ENCODE measurements at regions not wholly inside any gene's neighbourhood (a gene's known extent, or its start where the extent isn't known, plus 50 kb on each side); places are given as distances from the start of the nearest gene placed in this dataset.

GRCh38 chr20:23147964-23148730 is 62.0 kb upstream of the CD93 start:
- DNase-seq (ENCODE audit: low read depth): peak; percentile 71
- no peak overlapping the region for H3K4me3 ChIP-seq (replicated peaks; ENCODE audit: low read depth, low read length)
- TF ChIP-seq CTCF (IDR thresholded peaks at IDR 0.05; ENCODE audit: low read length, missing control alignments): no peak

GRCh38 chr20:23147647-23147963 is 61.5 kb upstream of the CD93 start:
- no peak for DNase-seq (ENCODE audit: low read depth)
- no peak for TF ChIP-seq CTCF (IDR thresholded peaks at IDR 0.05; ENCODE audit: low read length, missing control alignments)
- no peak overlapping the region for H3K4me3 ChIP-seq (replicated peaks; ENCODE audit: low read depth, low read length)

- H3K4me3 ChIP-seq (replicated peaks; ENCODE audit: low read depth, low read length): no peak overlapping the region
- no peak for TF ChIP-seq CTCF (IDR thresholded peaks at IDR 0.05; ENCODE audit: low read length, missing control alignments)
- no peak for DNase-seq (ENCODE audit: low read depth)
These were observed 60.9 kb upstream of the CD93 start for GRCh38 chr20:23146857-23147637.

GRCh38 chr20:23146181-23146580 is 60.1 kb upstream of the CD93 start:
- H3K4me3 ChIP-seq (replicated peaks; ENCODE audit: low read depth, low read length): no peak overlapping the region
- DNase-seq (ENCODE audit: low read depth): no peak
- no peak for TF ChIP-seq CTCF (IDR thresholded peaks at IDR 0.05; ENCODE audit: low read length, missing control alignments)

- TF ChIP-seq CTCF (IDR thresholded peaks at IDR 0.05; ENCODE audit: low read length, missing control alignments): no peak
- peak; percentile 80 for DNase-seq (ENCODE audit: low read depth)
- no peak overlapping the region for H3K4me3 ChIP-seq (replicated peaks; ENCODE audit: low read depth, low read length)
These were observed 59.2 kb upstream of the CD93 start for GRCh38 chr20:23145281-23145700.

GRCh38 chr20:23144856-23145255 is 58.7 kb upstream of the CD93 start:
- no peak for DNase-seq (ENCODE audit: low read depth)
- TF ChIP-seq CTCF (IDR thresholded peaks at IDR 0.05; ENCODE audit: low read length, missing control alignments): no peak
- no peak overlapping the region for H3K4me3 ChIP-seq (replicated peaks; ENCODE audit: low read depth, low read length)

Measured in fibroblast of pulmonary artery (primary cell).